Endodermal cell (in vitro differentiated cells): ENCODE measurements at regions not wholly inside any gene's neighbourhood (a gene's known extent, or its start where the extent isn't known, plus 50 kb on each side); places are given as distances from the start of the nearest gene placed in this dataset.

Experiments used
- DNase-seq: peaks from one replicate; pipeline ENCODE4 v3.0.0-alpha.2; 2017
- H3K27ac ChIP-seq: 2 replicates; pipeline ENCODE4 v1.5.1; 2013; ENCODE audit warnings: mild to moderate bottlenecking, low read depth, low read length, moderate library complexity
- H3K27me3 ChIP-seq: 2 replicates; pipeline ENCODE4 v1.6.1; 2013; ENCODE audit warnings: mild to moderate bottlenecking, low read length, moderate library complexity; ENCODE audit not compliant: insufficient read depth, control insufficient read depth, poor library complexity, severe bottlenecking
- H3K36me3 ChIP-seq: 2 replicates; pipeline ENCODE4 v1.7.0; 2013; ENCODE audit warnings: mild to moderate bottlenecking, low read length, moderate library complexity; ENCODE audit not compliant: control insufficient read depth, insufficient read depth
- H3K4me1 ChIP-seq: one replicate; pipeline ENCODE4 v1.7.0; 2013; ENCODE audit warnings: low read length; ENCODE audit not compliant: control insufficient read depth, insufficient read depth
- H3K4me3 ChIP-seq: 2 replicates; pipeline ENCODE4 v1.5.1; 2013; ENCODE audit warnings: mild to moderate bottlenecking, low read length, moderate library complexity
- H3K9ac ChIP-seq: 2 replicates; pipeline ENCODE4 v1.6.1; 2013; ENCODE audit warnings: mild to moderate bottlenecking, low read length, moderate library complexity; ENCODE audit not compliant: poor library complexity, severe bottlenecking; ENCODE audit errors: extremely low read depth
- H3K9me3 ChIP-seq: 2 replicates; pipeline ENCODE4 v1.6.1; 2013; ENCODE audit warnings: mild to moderate bottlenecking, low read length, moderate library complexity; ENCODE audit not compliant: control insufficient read depth
- H3K27ac Mint-ChIP-seq: 2 replicates; pipeline ENCODE4 v1.8.0; 2020; ENCODE audit warnings: mixed read lengths
- H3K27me3 Mint-ChIP-seq: 2 replicates; pipeline ENCODE4 v1.8.0; 2021; ENCODE audit warnings: mild to moderate bottlenecking, mixed read lengths; ENCODE audit not compliant: insufficient read depth
- H3K36me3 Mint-ChIP-seq: 2 replicates; pipeline ENCODE4 v1.8.0; 2020; ENCODE audit warnings: low read depth, mixed read lengths
- H3K4me1 Mint-ChIP-seq: 2 replicates; pipeline ENCODE4 v1.8.0; 2020; ENCODE audit warnings: mixed read lengths
- H3K4me3 Mint-ChIP-seq: 2 replicates; pipeline ENCODE4 v1.8.0; 2020; ENCODE audit warnings: mild to moderate bottlenecking, moderate library complexity, mixed read lengths
- H3K9me3 Mint-ChIP-seq: 2 replicates; pipeline ENCODE4 v1.8.0; 2020; ENCODE audit warnings: mild to moderate bottlenecking, mixed read lengths
- CTCF ChIP-seq: fragments of 200-600 bp; sonication (generic); conservative IDR thresholded peaks from 2 replicates; pipeline ENCODE4 v1.5.0; 2021; ENCODE audit warnings: antibody characterized with exemption, mild to moderate bottlenecking
- WGBS, 2 experiments: methylation state at CpG; one replicate each; pipeline versions ENCODE4 v1.1.5 to v1.1.7; 2013; ENCODE audit warnings: missing lambda C conversion rate in 2 of 2, mixed read lengths in 1 of 2; ENCODE audit not compliant: insufficient coverage in 1 of 2, insufficient read length in 1 of 2; 5-methylcytosine and 5-hydroxymethylcytosine counted together

GRCh38 chr6:73955800-73956199 is 259.8 kb downstream of the CD109 start:
- Mint-ChIP-seq H3K27me3 (no peaks in the 10 kb centered on the region), H3K9me3 (no peaks in the 10 kb centered on the region), H3K36me3 (no peaks in the 10 kb centered on the region), H3K4me3 (no peak overlapping the region), H3K4me1 (peaks cover 9% of the 10 kb centered on the region), H3K27ac (no peak overlapping the region)
- H3K4me1 ChIP-seq = no peaks in the 10 kb centered on the region
- TF ChIP-seq CTCF = no peak
- WGBS, 2 experiments = 84 to 100% methylated on average over 2 to 3 of the region's 4 CpGs
- no peaks in the 10 kb centered on the region for H3K27me3 ChIP-seq
- no peak overlapping the region for H3K4me3 ChIP-seq
- H3K27ac ChIP-seq = no peak overlapping the region
- no peaks in the 10 kb centered on the region for H3K9me3 ChIP-seq
- no peak for DNase-seq
- no peaks in the 10 kb centered on the region for H3K36me3 ChIP-seq
- H3K9ac ChIP-seq = no peak overlapping the region

GRCh38 chr6:73954881-73955280 is 258.9 kb downstream of the CD109 start:
- H3K4me3 Mint-ChIP-seq = no peak overlapping the region
- no peaks in the 10 kb centered on the region for H3K4me1 ChIP-seq
- no peaks in the 10 kb centered on the region for H3K9me3 ChIP-seq
- H3K4me1 Mint-ChIP-seq = peaks cover 9% of the 10 kb centered on the region
- H3K36me3 Mint-ChIP-seq = no peaks in the 10 kb centered on the region
- no peak overlapping the region for H3K27ac ChIP-seq
- no peaks in the 10 kb centered on the region for H3K27me3 Mint-ChIP-seq
- no peaks in the 10 kb centered on the region for H3K9me3 Mint-ChIP-seq
- TF ChIP-seq CTCF = no peak
- no peak for DNase-seq
- H3K9ac ChIP-seq = no peak overlapping the region
- H3K27ac Mint-ChIP-seq = no peak overlapping the region
- H3K4me3 ChIP-seq = no peak overlapping the region
- no peaks in the 10 kb centered on the region for H3K27me3 ChIP-seq
- no peaks in the 10 kb centered on the region for H3K36me3 ChIP-seq

GRCh38 chr6:73951183-73951582 is 255.2 kb downstream of the CD109 start:
- no peak overlapping the region for H3K27ac Mint-ChIP-seq

More at GRCh38 chr6:73951183-73951582, 255.2 kb downstream of the CD109 start:
- Histone ChIP-seq H3K4me1 (no peaks in the 10 kb centered on the region), H3K9ac (no peak overlapping the region), H3K9me3 (no peaks in the 10 kb centered on the region), H3K27ac (no peak overlapping the region), H3K4me3 (no peak overlapping the region), H3K36me3 (no peaks in the 10 kb centered on the region), H3K27me3 (no peaks in the 10 kb centered on the region)
- no peaks in the 10 kb centered on the region for H3K27me3 Mint-ChIP-seq
- no peaks in the 10 kb centered on the region for H3K36me3 Mint-ChIP-seq
- no peak for DNase-seq
- no peak overlapping the region for H3K4me3 Mint-ChIP-seq
- H3K4me1 Mint-ChIP-seq = peaks cover 9% of the 10 kb centered on the region
- no peaks in the 10 kb centered on the region for H3K9me3 Mint-ChIP-seq
- no peak for TF ChIP-seq CTCF
